NCI-H2081 treated with DMSO at 0.1 percent for 48 hours (cell line): ENCODE measurements at regions not wholly inside any gene's neighbourhood (a gene's known extent, or its start where the extent isn't known, plus 50 kb on each side); places are given as distances from the start of the nearest gene placed in this dataset.
"Not testable (repeated sequence)": the region's sequence is repeated elsewhere in the genome, so short reads cannot be mapped to it uniquely, and the experiment has no call there.

Source experiments
- DNase-seq: peaks from one replicate; lab custom pipeline; 2025; lab: John Stamatoyannopoulos, UW

DNA sequence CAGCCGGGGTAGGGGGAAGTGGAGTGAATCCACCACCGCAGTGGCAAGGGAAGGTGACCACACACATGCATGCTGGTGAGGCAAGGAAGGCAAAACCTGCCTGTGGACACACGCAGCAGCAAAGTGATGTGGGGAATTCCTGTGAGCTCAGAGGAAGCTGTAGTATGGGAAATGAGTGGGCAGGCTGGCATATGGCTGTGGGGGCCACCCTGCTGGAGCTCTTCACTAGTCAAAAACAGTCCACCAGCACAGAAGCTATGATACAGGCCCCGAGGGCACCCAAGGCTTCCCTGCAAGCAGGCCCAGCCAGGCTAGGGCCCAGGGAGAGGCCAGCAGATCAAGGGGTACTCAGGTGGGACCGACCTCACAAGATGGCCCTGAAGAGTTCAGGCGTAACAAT, 239.1 kb downstream of the CHM start:
- no peak for DNase-seq

DNA sequence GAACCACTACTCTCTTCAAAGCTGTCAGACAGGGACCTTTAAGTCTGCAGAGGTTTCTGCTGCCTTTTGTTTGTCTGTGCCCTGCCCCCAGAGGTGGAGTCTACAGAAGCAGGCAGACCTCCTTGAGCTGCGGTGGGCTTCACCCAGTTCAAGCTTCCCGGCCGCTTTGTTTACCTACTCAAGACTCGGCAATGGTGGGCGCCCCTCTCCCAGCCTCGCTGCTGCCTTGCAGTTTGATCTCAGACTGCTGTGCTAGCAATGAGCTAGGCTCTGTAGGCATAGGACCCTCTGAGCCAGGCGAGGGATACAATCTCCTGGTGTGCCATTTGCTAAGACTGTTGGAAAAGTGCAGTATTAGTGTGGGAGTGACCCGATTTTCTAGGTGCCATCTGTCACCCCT, 275.0 kb downstream of the CHM start:
- DNase-seq = not testable (repeated sequence)

DNA sequence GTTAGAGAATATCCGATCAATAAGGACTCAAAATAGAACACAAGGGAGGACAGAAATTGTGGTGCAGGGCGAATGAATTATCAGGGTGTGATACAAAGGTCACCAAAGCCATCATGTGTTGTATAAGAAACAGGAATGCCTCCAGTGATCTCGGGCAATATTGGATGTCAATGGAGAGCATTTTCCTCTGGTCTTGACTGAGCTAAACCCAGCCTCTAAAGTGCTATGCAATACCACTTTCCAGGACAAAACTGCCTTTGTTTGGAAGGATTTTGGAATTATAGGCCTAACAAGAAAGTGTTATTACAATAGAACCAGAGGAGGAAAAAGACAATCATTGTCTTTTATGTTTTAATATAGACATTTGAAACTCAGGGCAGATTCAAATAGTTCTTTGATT, 281.7 kb downstream of the CHM start:
- DNase-seq = no peak

DNA sequence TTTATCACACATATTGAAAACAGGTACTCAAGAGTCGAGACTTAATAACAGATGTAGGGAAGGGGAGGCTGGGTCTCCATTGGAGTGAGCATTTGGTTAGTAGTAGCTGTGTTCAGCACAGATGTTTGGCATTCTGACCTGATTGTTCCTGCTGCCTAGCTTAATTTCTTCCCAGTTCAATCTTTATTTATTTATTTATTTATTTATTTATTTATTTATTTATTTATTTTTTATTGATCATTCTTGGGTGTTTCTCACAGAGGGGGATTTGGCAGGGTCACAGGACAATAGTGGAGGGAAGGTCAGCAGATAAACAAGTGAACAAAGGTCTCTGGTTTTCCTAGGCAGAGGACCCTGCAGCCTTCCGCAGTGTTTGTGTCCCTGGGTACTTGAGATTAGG, 324.3 kb downstream of the CHM start:
- not testable (repeated sequence) for DNase-seq

DNA sequence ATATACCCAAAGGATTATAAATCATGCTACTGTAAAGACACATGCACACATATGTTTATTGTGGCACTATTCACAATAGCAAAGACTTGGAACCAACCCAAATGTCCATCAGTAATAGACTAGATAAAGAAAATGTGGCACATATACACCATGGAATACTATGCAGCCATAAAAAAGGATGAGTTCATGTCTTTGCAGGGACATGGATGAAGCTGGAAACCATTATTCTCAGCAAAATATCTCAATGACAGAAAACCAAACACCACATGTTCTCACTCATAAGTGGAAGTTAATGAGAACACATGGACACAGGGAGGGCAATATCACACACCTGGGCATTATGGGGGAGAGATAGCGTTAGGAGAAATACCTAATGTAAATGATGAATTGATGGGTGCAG, 323.8 kb upstream of the POF1B start:
- DNase-seq = not testable (repeated sequence)

DNA sequence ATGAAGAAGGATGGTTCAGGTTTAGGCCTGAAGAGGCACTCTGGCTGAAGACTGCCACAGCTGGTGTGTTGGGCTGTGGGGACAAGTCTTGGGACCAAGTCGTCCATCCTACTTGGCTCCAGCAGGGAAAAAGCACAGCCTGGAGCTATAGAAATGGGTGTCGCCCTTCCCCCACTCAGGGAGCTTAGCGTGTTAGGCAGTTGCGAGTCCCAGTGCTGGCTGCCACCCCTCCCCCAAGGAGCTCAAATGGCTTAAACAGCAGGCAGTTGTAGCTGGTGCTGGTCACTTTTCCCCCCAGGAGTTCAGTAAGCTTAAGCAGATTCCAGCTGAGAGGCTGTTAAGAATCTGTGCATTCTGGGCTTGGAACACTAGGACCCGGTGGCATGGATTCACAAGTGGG, 319.5 kb upstream of the POF1B start:
- no peak for DNase-seq

DNA sequence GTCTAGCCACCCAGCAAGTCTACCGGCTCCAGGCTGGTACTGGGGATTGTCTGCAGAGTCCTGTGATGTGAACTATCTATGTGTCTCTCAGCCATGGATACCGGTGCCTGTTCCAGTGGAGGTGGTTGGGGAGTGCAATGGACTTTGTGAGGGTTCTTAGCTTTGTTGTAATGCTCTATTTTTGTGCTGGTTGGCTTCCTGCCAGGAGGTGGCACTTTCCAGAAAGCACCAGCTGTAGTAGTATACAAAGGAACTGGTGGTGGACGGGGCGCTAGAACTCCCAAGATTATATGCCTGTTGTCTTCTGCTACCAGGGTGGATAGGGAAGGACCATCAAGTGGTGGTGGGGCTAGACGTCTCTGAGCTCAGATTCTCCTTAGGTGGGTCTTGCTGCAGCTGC, 306.4 kb upstream of the POF1B start:
- no peak for DNase-seq

DNA sequence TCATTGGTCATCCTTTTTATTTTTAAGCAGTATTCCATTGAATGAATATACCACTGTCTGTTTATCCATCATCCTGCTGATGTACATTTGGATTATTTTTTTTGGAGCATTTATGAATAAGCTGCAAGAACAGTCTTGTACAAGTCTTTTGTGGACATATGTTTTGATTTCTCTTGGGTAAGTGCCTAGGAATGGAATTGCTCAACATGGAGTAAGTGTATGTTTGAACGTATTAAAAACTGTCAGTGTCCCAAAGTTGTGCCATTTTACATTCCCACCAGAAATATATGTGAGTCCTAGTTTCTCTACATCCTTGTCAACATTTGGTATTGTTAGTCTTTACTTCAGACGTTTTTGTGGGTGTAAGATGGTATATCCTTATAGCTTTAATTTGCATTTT, 287.0 kb upstream of the POF1B start:
- no peak for DNase-seq

DNA sequence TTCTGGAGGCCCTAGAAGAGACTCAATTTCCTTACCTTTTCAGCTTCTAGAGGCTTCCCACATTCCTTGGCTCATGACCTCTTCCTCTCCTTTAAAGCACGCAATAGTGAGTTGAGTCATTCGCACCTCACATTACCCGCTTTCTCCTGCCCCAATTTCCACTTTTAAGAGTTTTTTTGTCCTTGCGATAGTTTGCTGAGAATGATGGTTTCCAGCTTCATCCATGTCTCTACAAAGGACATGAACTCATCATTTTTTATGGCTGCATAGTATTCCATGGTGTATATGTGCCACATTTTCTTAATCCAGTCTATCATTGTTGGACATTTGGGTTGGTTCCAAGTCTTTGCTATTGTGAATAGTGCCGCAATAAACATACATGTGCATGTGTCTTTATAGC, 284.5 kb upstream of the POF1B start:
- not testable (repeated sequence) for DNase-seq

DNA sequence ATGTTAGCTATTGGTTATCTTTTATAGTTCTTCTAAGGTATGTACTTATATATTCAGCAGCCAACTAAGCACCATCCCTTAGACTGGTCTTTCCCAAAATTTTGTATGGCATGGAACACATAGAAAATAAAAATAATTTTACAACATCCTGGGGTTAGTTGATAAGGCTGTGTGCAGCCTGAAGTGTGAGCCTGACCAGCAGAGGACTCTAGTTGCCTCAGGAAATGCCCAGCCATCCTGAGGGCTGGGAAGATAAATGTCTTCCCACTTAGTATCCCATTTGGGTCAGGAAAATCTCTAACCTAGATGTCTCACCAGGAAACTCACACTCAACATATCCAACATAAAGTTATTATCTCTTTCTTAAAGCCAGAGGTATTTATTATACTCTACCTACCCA, 251.4 kb upstream of the POF1B start:
- no peak for DNase-seq

DNA sequence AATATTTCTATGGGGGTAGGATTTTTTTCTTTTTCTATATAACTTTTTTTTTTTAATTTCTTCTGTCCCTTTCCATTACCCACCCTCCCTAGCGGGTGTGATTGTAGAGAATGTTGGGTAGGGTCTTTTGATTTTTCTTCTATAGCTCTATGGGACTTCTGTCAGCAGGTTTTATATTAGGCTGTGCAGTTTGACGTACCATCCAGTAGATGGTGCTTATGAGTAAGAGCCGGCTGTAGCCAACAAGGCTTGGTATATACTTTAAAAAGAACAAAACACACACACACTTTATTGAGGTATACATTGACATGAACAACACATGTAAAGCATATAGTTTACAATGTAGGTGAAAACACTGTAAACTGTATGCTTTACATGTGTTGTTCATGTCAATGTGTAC, 247.9 kb upstream of the POF1B start:
- no peak for DNase-seq

DNA sequence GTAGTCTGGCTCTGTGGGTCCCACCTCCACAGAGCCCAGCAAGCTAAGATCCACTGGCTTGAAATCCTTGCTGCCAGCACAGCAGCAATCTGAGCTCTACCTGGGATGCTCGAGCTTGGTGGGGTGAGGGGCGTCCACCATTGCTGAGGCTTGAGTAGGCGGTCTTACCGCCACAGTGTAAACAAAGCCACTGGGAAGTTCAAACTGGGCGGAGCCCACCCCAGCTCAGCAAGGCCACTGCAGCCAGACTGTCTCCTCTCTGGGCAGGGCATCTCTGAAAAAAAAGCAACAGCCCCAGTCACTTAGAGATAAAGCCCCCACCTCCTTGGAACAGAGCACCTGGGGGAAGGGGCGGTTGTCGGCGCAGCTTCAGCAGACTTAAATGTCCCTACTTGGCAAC, 243.2 kb upstream of the POF1B start:
- no peak for DNase-seq

DNA sequence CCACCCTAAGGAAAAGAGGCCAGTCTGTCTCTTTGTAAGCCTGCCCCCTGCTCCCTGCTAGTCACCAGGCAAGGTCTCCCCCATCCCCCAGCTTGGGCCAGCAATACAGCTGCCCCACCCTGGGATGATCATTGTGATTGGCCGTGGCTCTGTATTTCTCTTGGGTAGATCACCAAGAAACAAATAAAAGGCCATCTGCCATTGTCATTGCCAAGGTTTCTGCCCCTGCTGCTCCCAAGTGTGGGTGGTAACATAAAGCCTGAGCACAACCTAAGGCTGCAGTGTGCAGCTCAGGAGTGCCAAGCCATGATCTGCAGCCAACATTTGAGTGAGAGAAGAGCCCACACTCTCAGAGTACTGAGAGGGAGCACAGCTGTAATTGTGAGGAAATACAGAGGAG, 241.0 kb upstream of the POF1B start:
- no peak for DNase-seq

DNA sequence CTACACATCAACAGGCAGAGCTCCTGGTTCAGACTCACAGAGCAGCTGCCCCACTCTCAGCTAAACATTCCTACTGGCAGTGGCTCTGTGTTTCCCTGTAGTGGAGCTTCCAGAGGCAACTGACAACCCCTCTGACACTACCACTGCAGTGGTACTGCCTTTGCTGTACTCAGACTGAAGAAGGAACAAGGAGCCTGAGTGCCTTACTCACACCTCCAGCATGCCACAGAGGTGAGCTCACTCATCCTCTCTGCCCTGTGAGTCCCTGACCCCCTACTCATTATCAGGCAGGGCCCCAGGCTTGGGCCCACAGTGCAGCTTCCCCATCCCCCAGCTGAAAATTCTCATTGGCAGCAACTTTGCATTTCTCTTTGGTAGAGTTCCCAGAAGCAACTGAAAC, 240.5 kb upstream of the POF1B start:
- DNase-seq = no peak

DNA sequence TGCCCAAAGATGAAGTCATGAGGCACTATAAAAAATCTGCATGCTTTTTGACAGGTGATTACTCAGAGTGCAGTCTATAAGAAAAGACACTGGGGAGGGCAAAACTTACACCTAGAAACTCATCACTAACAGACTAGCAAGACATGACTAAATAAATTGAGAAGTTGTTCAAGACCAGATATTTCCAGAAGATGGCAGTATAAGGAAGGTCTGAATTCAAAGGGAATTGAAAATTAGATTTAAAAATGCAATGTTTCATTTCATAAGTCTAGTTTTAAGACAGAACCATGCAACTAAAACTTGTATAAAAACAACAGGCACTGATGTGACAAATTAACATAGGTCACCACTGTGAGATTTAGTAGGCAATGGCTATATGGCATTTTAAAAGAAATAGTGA, 232.5 kb upstream of the POF1B start:
- no peak for DNase-seq

DNA sequence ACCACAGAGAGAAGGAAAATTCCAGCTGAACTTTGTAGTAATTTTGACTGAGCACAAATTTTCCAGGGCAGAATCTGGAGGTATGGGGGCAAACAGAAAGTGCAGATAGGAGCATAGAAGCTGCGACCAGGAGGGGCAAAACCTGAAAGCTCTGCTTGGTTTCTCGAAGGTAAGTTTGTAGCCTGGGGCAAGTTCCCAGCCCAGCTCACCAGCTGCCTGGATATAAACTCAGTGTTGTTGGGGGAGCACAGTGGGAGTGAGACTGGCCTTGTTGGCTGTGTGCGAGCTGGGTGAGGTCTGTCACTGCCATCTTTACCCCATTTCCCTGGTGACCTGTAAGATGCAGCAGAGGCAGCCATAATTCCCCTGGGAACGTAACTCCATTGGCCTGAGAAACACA, 213.5 kb upstream of the POF1B start:
- DNase-seq = no peak

DNA sequence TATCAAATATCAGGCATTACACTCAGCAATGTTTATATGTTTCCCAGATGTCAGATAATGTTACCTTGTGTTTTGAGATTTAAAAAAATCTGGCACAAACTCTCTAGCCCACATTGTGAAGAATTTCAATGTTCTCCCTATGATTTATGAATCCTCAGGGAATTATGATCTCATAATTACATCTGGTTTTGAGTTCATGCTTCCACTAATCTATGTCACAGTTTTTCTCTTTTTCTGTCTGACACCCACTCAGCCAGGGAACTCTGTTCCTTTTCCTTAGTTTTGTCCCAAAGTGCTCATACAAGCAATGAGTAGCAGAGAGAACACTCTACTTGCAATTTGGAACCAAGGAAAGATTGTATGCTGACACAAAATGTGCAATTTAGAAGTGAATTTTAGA, 212.1 kb upstream of the POF1B start:
- no peak for DNase-seq

DNA sequence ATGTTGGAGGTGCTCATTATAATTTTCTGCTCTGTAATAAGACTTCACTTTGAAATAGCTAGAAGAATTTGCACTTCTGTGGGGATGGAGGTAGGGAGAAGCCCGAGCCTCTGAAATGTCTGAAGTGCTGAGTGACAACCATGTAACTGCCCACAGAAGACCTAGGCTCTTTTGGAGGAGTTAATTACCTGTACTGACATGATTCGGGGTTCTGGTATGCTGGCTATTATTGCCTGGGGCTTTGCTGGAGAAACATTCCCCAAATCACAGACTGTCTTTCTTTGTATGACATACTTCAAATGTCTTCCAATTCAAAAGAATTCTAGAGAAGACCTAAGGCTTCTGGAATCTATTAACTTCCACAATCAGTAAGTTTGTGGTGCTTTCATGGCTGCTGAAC, 211.2 kb upstream of the POF1B start:
- DNase-seq = no peak

DNA sequence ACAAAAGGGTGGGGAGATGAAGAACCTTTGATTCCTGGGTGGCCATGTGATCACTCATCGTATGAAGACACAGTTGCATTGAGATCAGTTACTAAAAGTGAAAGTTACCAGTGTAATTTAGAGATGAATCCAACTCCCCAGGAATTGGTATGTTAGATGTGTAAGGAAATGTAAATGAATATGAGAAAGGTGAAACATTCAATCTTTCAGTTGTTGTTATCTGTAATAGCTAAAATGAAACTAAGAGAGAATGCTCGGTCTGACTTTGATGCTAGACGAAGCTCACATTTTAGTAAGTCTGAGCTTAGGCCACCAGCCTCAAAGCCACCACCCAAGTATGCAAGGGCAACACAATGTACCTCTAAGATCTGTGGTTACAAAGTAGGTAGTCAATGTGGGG, 194.3 kb upstream of the POF1B start:
- DNase-seq = no peak

DNA sequence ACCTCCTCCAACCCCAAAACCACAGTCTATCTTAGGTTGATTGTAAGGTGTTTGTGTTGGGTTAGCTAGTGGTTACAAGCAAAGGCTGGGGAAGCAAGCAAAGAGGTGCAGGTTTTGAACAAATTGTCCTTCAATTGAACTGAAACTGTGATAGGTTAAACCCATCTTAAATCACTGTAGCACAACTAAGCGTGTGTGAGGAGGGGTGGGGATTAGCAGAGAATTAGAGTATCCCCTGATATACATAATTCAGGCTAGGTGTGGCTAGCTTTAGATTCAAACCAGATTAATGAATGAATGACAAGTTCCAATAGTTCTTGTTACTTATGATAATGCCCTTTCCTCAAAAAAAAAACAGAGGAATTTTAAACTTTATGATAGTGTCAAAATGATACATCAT, 191.0 kb upstream of the POF1B start:
- DNase-seq = no peak

DNA sequence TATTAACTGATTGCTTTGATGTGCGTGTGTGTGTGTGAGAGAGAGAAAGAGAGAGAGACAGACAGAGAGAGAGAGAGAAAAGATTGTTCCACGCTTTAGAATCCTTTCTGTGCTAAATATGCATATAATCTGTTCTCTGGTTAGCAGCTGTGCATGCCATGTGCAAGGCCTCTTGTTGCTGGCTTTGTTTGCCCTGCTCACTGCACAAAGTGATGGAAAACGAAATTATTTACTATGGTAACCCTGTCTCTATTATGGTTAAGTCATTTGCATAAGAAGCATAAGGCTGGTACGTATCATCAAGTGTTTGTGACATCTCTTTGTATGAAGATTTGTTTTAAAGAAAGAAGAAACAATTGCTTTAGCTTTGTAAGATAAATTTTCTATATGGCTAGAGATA, 190.2 kb upstream of the POF1B start:
- DNase-seq = peak; percentile 38

DNA sequence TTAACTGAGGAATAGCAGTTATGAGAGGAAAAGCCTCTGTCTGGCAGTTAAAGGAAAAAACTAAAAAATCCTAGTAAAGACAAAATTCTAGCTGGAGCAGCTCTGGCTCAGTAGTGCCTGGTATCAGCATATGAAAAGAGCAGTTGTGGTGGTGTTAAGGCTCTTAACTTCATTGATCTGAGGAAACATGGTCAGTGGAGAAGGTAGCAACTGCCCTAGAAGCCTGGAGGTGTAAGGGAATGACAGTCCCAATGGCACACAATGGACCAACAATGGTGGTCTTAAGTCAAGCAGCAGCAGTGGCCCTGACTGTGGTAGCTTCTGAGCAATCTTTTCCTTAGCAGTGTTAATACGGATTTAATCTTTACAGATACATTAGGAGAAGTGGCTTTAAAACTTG, 189.6 kb upstream of the POF1B start:
- no peak for DNase-seq

DNA sequence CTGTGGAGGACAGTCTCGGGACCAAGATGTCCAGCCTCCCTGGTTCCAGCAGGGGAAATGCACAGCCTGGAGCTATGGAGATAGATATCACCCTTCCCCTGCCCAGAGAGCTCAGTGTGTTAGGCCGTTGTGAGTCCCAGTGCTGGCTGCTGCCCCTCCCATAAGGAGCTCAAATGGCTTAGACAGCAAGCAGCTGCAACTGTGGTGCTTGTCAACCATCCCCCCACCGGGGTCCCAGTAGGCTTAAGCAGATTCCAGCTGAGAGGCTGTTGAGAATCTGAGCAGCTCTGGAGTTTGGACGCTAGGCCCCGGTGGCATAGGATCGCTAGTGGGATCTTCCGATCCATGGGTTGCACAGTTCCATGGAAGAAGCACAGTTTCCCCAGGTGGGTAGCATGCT, 181.8 kb upstream of the POF1B start:
- DNase-seq = no peak

DNA sequence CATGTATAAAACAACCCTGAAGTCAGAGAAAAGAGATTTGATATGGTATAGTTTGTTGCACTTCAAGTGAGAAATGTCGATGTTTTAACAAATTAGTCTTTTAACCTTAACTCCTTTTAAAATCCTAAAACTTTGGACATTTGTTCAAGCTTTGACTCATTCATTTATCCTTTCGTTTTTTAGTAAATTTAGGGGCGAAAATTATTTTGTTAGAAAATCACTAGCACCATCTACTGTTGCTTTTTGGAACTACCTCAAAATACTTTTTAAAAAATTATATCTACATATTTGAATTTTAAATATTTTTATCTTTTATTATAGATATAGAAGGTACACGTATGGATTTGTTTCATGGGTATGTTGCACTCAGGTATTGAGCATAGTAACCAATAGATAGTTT, 165.1 kb upstream of the POF1B start:
- DNase-seq = no peak

DNA sequence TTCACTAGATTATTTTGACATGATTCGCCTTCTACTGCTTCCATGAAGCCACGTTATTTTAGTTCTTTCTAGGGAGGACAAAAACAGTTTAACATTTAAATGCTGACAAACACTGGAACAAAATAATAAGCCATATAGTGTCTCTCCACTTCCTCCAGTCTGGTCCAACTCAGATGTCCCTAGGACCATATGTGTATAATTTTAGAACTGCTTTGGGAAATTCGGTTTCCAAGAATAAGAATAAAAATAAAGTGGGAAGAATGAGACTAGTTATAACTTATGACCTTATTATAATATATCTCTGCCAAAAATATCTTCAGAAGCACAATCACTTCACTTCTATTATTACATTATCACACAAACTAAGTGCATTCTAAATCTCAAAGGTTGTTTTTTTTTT, 164.4 kb upstream of the POF1B start:
- DNase-seq = no peak
